ENCODE measurements at regions not wholly inside any gene's neighbourhood (a gene's known extent, or its start where the extent isn't known, plus 50 kb on each side); places are given as distances from the start of the nearest gene placed in this dataset.
A peak's percentile ranks its signal among the peaks of the same experiment; 100 is the strongest.

DNA sequence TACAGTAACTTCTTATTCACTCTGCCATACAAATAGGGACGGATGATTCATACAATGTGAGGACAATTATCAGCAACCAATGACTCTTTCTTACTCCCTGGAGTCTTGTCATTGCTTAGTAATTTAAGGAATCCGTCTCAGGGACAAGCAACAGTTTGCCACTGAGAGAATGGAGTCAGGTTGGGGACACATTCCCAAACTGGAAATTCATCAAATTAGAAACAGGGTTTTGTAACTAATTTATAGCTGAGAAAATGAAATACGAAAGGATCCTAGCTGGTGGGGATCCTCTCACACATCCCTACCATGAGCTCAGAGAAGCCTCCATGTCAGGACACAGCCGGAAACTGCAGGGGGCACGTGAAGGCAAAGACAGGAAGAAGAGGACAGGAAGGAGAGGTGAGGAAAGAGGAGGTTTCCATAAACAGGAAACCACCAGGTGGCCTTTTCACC is 50.4 kb upstream of the KDR start:
- no peak overlapping the region for H3K4me3 Mint-ChIP-seq
- peaks cover 4% of the 10 kb centered on the region for H3K27me3 Mint-ChIP-seq (ENCODE audit: low read depth)
- DNase-seq (no peak), ATAC-seq (replicated peaks in 1 of 2) (no peak)
- no peaks in the 10 kb centered on the region for H3K4me1 Mint-ChIP-seq (ENCODE audit: low read depth)
- H3K36me3 Mint-ChIP-seq (ENCODE audit: insufficient read depth in 2 of 2): no peaks in the 10 kb centered on the region
- H3K9me3 Mint-ChIP-seq: no peaks in the 10 kb centered on the region
- no peak overlapping the region for H3K27ac Mint-ChIP-seq

DNA sequence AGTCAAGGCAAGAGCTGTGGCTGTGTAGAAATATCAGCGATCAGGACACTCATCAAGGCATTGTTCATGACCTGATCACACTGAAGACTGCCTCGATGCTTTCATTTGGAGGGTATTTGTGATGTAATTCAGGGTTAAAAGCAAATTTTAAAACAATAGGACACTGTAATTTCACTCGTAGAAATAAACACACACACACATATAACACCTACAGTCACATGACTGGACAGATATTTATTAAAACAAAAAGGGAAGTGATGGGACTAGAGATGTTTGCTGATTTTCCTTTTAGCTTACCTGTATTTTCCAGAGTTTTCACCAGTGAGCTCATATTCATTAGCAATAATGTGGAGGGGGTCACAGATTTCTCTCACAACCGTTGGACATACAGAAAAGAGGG is 51.1 kb upstream of the KDR start:
- ATAC-seq (replicated peaks in 1 of 2) (no peak), DNase-seq (no peak)
- Mint-ChIP-seq H3K36me3 (ENCODE audit: insufficient read depth in 2 of 2) (no peaks in the 10 kb centered on the region), H3K4me3 (no peak overlapping the region), H3K9me3 (no peaks in the 10 kb centered on the region), H3K27ac (no peak overlapping the region), H3K4me1 (ENCODE audit: low read depth) (no peaks in the 10 kb centered on the region), H3K27me3 (ENCODE audit: low read depth) (peaks cover 4% of the 10 kb centered on the region)

DNA sequence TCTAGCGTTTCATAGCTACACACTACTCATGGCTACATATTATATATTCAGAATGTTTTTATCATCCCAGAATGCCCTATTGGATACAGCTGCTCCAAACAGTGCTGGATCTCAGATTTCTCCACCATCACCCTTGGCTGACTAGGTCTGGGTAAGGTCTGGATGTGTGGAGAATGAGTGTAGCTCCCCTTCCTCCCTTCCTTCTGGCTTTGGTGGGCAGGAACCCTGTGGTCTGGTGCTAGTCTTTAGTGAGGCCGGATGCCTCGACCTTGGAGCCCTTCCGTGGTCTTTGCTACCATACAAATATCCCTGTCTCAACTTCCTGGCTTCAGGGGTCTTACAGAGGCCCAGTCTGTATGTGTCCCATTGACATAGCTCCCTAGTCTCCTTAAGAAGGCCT is 52.1 kb upstream of the KDR start:
- Mint-ChIP-seq H3K9me3 (no peaks in the 10 kb centered on the region), H3K4me1 (ENCODE audit: low read depth) (no peaks in the 10 kb centered on the region), H3K27me3 (ENCODE audit: low read depth) (peaks cover 4% of the 10 kb centered on the region), H3K4me3 (no peak overlapping the region), H3K27ac (no peak overlapping the region), H3K36me3 (ENCODE audit: insufficient read depth in 2 of 2) (no peaks in the 10 kb centered on the region)
- ATAC-seq (replicated peaks in 1 of 2): no peak
- DNase-seq: no peak

DNA sequence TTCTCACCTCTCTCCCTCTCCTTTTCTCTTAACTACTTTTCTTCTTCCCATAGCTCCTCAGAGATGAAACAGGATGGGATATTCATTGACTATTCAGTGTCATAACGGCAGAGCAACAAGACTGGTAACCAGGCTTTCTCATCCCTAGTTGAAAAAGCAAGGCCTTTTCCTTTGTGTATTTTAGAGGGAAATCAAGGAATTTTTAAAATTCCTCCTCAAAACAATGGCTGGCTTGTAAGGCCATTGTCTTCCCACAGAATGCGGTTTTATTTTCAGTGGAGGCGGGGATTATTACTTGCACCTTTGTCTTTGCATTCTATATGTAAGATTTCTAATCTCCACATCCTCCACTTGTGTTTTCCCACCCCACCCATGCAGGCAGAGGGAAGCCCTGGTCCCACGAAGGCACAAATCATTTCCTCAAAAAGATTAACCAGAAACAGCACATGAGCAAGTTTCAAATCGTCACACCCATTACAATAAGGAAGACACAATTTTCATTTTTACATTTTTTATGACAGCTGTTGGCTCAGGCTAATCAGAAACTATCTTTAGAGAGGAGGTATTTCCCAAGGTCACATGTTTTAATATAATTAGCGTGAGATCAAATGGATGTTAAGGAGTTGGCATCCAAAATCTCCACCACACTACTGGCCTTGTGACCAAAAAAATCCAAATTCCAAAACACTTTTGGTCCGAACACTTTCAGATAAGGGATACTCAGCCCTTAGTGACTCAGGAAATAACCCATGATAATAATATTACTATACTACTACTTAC is 53.0 kb upstream of the KDR start:
- Mint-ChIP-seq H3K4me1 (ENCODE audit: low read depth) (no peaks in the 10 kb centered on the region), H3K27me3 (ENCODE audit: low read depth) (no peaks in the 10 kb centered on the region), H3K9me3 (no peaks in the 10 kb centered on the region), H3K27ac (no peak overlapping the region), H3K36me3 (ENCODE audit: insufficient read depth in 2 of 2) (no peaks in the 10 kb centered on the region), H3K4me3 (no peak overlapping the region)
- no peak for DNase-seq
- no peak for ATAC-seq (replicated peaks in 1 of 2)

DNA sequence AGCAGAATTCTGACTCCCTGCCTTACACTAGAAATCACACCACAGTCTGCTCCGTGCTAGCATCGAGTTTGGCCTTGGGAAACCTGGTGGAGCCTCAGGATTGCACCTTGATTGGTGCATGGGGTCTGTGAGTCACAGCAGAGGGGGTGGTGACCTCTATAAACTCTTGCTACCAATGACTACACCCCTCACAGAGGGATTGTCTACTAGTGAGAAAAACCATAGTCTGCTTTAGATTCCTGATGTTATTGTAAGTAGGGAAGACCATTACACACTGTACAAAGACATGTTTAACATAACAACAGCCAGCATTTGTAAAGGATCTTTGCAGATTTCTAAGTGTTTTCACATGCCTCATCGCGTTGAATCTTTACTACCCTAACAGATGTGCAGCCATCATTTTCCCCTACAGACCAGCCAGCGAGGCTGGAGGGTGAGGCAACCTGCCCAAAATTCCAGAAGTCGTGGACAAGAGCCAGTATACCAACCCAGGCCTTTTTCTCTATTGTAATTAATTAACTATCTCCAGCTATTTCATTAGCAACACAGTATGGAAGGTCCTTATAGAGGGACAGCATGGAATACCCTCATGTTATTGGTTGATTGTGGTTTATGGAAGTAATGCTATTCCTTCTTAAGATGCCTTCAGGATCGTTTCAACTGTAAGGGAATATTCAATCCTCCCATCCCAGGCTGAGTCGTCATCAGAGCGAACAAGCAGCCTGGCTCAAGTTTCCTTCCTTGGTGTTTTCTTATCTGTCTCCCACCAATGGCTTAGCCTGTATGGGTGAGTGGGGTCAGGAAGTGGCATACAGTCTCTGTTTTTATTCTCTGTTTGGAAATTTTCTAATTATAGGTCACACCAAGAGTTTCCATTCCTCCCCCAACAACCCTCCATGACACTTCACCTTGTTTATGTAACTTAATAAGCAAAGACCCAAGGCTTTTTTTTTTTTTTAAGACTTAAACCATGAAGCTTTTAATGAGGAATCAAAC is 55.9 kb upstream of the KDR start:
- ATAC-seq (replicated peaks in 1 of 2): no peak
- H3K36me3 Mint-ChIP-seq (ENCODE audit: insufficient read depth in 2 of 2): no peaks in the 10 kb centered on the region
- DNase-seq: no peak
- peaks cover 0 to 3% of the 10 kb centered on the region in 2 donors for H3K9me3 Mint-ChIP-seq
- H3K27ac Mint-ChIP-seq: no peak overlapping the region
- no peak overlapping the region for H3K4me3 Mint-ChIP-seq
- H3K27me3 Mint-ChIP-seq (ENCODE audit: low read depth): peaks cover 25% of the 10 kb centered on the region
- peaks cover 10% of the 10 kb centered on the region for H3K4me1 Mint-ChIP-seq (ENCODE audit: low read depth)

DNA sequence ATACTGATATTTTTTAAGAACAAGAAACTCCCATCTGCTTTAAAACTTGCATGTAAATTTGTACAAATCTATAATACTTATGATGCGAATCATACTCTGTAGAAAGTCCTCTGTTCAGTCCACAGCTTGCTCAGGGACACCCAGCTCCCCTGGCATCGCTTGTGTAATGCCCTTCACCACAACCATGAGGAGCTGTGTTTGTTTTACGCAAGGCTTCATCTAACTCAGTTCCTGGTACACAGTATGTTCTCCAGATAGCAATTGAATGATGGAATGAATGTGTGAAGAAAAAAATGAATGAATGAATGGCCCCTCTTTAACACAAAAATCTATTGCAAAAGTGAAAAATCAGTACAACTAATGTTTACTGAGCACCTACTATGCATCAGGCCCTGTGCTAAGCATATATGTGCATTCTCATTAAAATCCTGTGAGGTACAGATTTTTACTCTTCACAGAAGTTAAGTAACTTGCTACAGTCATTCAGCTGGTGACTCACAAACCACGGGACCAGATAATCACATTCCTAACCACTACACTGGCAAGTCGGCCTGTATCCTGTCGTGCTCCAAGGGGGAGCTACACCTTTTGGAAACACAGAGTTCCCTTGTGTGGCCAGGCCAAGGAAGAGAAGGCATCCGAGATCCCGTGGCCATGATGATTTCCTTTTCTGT is 58.7 kb upstream of the KDR start:
- DNase-seq (no peak), ATAC-seq (replicated peaks in 1 of 2) (peak in 1 of 2 donors; percentile 35)
- H3K4me1 Mint-ChIP-seq (ENCODE audit: low read depth): peaks cover 10% of the 10 kb centered on the region
- H3K27ac Mint-ChIP-seq: no peak overlapping the region
- no peak overlapping the region for H3K4me3 Mint-ChIP-seq
- peaks cover 39% of the 10 kb centered on the region for H3K27me3 Mint-ChIP-seq (ENCODE audit: low read depth)
- no peaks in the 10 kb centered on the region for H3K36me3 Mint-ChIP-seq (ENCODE audit: insufficient read depth in 2 of 2)
- peaks cover 0 to 3% of the 10 kb centered on the region in 2 donors for H3K9me3 Mint-ChIP-seq

DNA sequence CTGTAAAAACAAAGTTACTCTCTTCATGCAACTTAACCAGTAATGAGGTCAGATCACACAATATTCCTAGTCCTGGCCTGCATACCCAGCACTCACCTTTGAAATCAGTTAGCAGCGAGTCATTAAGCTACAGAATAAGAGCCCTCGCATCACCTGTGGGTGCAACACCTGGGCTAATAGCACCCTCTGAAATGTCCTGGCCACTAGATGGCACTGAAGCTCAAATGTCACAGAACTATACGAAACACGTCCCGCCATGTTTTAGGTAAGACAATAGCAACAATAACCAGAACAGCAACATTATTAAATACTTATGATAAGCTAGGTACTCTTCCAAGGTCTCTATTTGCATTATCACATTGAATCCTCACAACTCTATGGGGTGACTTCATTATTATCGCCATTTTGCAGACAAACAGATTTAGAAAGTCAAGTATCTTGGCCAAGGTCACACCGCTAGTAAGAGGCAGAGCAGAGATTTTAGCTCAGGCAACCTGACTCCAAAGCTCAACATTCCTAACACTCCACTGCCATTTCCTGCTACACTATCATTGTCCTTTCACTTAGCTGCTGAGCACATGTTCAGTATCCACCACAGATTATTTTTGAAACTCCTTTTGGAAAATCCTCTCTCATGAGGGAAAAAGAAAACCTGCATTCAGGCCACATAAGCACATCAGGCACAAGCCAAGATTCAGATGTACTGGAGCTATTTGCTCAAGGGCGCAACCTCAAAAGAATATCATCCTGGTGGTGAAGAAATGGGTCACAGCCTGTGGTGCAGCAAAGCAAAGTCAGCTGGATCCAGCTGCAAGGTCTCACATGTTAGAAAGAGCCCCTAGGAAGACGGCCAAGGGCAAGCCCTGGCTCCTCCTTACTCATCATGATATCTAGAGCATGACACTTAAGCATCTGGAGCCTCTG is 59.5 kb upstream of the KDR start:
- DNase-seq: peak; percentile 19 to 23

DNA sequence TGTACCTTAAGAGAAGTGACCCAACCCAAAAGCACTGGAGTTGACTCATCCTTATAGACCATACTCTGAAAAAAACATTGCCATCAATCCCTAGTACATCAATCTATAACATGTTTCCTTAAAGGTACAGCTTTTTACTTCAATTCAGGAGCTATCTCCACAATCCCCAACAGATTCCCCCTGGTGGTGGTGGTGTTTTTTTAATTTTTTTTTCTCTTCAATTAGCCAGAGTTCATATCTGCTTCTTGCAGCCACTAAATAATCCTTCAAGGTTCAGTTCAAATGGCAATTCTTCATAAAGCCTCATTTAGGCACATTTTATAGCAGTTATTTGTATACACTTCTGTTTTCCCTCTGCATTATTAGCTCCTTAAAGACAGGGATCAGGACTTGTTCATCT is 60.7 kb upstream of the KDR start:
- Mint-ChIP-seq H3K27ac (no peak overlapping the region), H3K4me3 (no peak overlapping the region), H3K27me3 (ENCODE audit: low read depth) (peaks cover 39% of the 10 kb centered on the region), H3K36me3 (ENCODE audit: insufficient read depth in 2 of 2) (no peaks in the 10 kb centered on the region), H3K4me1 (ENCODE audit: low read depth) (peaks cover 10% of the 10 kb centered on the region), H3K9me3 (peaks cover 0 to 3% of the 10 kb centered on the region in 2 donors)
- DNase-seq (no peak), ATAC-seq (replicated peaks in 1 of 2) (no peak)

More for the DNA sequence above, 59.5 kb upstream of the KDR start:
- no peak overlapping the region for H3K27ac Mint-ChIP-seq
- peaks cover 10% of the 10 kb centered on the region for H3K4me1 Mint-ChIP-seq (ENCODE audit: low read depth)
- peaks cover 0 to 3% of the 10 kb centered on the region in 2 donors for H3K9me3 Mint-ChIP-seq
- H3K27me3 Mint-ChIP-seq (ENCODE audit: low read depth): peaks cover 39% of the 10 kb centered on the region
- no peak overlapping the region for H3K4me3 Mint-ChIP-seq
- no peaks in the 10 kb centered on the region for H3K36me3 Mint-ChIP-seq (ENCODE audit: insufficient read depth in 2 of 2)
- no peak for ATAC-seq (replicated peaks in 1 of 2)

DNA sequence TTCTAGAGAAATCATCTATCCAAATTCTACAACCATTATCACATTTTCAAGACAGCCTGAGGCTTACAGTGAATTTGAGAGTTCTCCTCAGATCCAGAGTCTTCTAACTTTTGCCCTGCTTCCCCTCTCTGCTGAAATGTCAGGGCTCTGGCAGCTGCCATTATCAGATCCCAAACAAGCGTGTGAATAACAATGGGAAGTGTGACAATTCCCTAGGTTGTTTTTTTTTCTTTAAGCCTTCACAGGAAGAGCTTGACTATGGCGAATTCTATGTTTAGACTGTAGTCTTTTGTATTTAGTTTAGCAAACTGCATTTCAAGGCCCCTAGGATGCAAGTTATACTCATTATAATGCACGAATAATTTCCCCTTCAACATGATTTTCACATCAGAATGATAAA is 61.3 kb upstream of the KDR start:
- ATAC-seq (replicated peaks in 1 of 2) (no peak), DNase-seq (no peak)
- Mint-ChIP-seq H3K4me1 (ENCODE audit: low read depth) (peaks cover 10% of the 10 kb centered on the region), H3K27ac (no peak overlapping the region), H3K4me3 (no peak overlapping the region), H3K9me3 (peaks cover 0 to 3% of the 10 kb centered on the region in 2 donors), H3K27me3 (ENCODE audit: low read depth) (peaks cover 39% of the 10 kb centered on the region), H3K36me3 (ENCODE audit: insufficient read depth in 2 of 2) (no peaks in the 10 kb centered on the region)

DNA sequence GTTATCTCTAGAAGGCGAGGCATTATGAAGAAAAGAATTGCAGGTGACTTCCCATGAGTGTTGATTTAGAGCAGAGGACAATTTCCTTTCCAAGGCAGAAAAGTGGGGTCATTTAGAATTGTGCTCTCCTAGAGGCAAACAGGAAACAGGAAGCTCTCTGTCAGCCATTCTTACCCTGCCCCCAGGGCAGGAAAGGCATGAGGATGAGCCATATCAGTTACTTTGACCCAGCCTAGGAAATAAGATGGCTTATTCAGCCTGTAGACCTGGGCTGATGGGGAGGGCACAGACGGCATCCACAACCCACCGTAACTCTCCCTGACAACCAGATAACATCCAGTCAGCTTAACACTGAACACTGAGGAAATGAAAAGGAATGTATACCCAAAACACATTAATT is 88.8 kb upstream of the KDR start:
- DNase-seq (no peak), ATAC-seq (replicated peaks in 1 of 2) (no peak)
- Mint-ChIP-seq H3K36me3 (ENCODE audit: insufficient read depth in 2 of 2) (peaks cover 0 to 2% of the 10 kb centered on the region in 2 donors), H3K4me3 (no peak overlapping the region), H3K9me3 (peaks cover 0 to 5% of the 10 kb centered on the region in 2 donors), H3K4me1 (ENCODE audit: low read depth) (no peaks in the 10 kb centered on the region), H3K27ac (no peak overlapping the region), H3K27me3 (ENCODE audit: low read depth) (peaks cover 24% of the 10 kb centered on the region)

DNA sequence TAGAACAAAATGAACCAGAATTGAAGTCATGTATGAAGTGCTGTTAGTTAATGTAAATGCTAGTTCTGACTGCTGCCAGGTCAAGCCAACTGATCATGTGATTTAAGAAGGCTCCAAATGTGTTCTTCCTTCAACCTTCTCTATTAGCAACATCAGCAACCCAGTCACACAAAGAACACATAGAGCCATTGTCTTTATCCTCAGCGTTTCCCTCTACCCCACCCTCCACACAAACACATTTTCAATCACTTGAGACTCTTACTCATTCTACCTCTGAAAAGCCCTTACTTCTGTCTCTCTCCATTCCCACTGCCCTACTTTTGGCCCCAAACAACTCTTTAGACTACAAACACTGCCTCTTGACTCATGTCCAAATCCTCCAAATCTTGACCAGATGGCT is 89.7 kb upstream of the KDR start:
- no peaks in the 10 kb centered on the region for H3K36me3 Mint-ChIP-seq (ENCODE audit: insufficient read depth in 2 of 2)
- H3K27ac Mint-ChIP-seq: no peak overlapping the region
- ATAC-seq (replicated peaks in 1 of 2): no peak
- H3K4me1 Mint-ChIP-seq (ENCODE audit: low read depth): no peaks in the 10 kb centered on the region
- H3K9me3 Mint-ChIP-seq: no peaks in the 10 kb centered on the region
- DNase-seq: no peak
- peaks cover 17% of the 10 kb centered on the region for H3K27me3 Mint-ChIP-seq (ENCODE audit: low read depth)
- no peak overlapping the region for H3K4me3 Mint-ChIP-seq
